Thyroid gland (tissue), 4 donors: ENCODE measurements at regions not wholly inside any gene's neighbourhood (a gene's known extent, or its start where the extent isn't known, plus 50 kb on each side); places are given as distances from the start of the nearest gene placed in this dataset.

Source experiments
- DNase-seq, 2 donors: peaks; one replicate each; pipeline ENCODE4 v3.0.0-alpha.2; 2019
- H3K27ac ChIP-seq, 3 donors: fragments of 200-600 bp; sonication (generic); 1 replicate in 2 of 3; 2 replicates in 1 of 3; pipeline ENCODE4 v1.5.1; 2016 to 2019; ENCODE audit warnings: mild to moderate bottlenecking in 1 of 3, moderate library complexity in 1 of 3
- H3K27me3 ChIP-seq: fragments of 200-600 bp; sonication (generic); one replicate; pipeline ENCODE4 v1.5.1; 2019
- H3K36me3 ChIP-seq, 2 donors: fragments of 200-600 bp; sonication (generic); one replicate each; pipeline ENCODE4 v1.5.1; 2016 to 2019
- H3K4me1 ChIP-seq, 2 donors: fragments of 200-600 bp; sonication (generic); one replicate each; pipeline ENCODE4 v1.5.1; 2017 to 2019
- H3K4me3 ChIP-seq, 3 donors: fragments of 200-600 bp; sonication (generic); replicated peaks in 1 of 3; 1 replicate in 2 of 3; 2 replicates in 1 of 3; pipeline ENCODE4 v1.5.1; 2016; ENCODE audit warnings: mild to moderate bottlenecking in 1 of 3
- H3K9me3 ChIP-seq: fragments of 200-600 bp; sonication (generic); one replicate; pipeline ENCODE4 v1.5.1; 2017
- CTCF ChIP-seq, 6 experiments: fragments of 200-600 bp in 3 of 6; fragments of 450-650 bp in 3 of 6; sonication (generic) in 3 of 6; IDR thresholded peaks; one replicate each; pipeline ENCODE4 v1.5.1; 2016 to 2019; ENCODE audit warnings: antibody characterized with exemption in 6 of 6, mild to moderate bottlenecking in 2 of 6, inconsistent platforms in 1 of 6, moderate library complexity in 1 of 6
- POLR2A ChIP-seq, 2 donors: fragments of 450-650 bp; IDR thresholded peaks; one replicate each; pipeline ENCODE4 v1.6.1; 2017; ENCODE audit warnings: antibody characterized with exemption in 2 of 2, mild to moderate bottlenecking in 2 of 2, moderate library complexity in 1 of 2
- WGBS, 2 donors: methylation state at CpG; one replicate each; pipeline ENCODE4 v1.1.5; 2017; 5-methylcytosine and 5-hydroxymethylcytosine counted together
- intact Hi-C: fragments of 100-400 bp; cut with DNase I; formaldehyde crosslinking; loops from one replicate; pipeline ENCODE4 v1.15.1; 2023

DNA sequence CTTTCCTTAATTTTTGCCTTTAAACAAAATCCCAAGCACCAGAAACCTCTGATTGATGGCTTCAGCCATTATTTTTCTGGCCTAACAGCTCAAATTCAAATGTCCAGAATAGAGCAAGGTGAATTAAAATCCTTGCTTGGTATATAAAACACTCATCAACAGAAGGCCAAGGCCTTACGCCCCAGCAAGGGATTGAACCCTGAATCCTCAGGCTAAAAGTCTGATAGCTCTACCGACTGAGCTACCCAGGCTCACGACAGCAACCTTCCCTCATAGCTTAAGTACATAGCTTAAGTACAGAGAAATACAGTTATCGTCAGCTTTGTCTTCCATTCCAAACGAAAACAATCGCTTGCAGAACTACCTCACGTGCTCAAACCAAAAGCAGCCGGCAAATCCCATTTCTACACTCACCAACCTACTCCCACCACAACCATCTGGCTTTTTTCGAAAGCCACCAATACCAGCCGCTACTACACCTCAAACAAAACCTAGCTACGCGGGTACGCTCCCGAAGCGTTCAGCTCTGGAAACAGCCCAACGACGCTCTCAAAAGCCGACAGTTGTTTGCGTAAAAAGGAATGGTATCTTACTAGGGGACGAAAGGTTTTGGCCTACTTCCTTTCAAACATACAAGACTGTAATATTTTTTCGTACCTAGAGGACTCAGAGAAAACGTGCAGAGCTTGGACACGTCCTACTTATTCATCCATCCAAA lies 167.5 kb downstream of the GPX5 start:
- H3K4me3 ChIP-seq, result no peak overlapping the region
- WGBS, 2 donors, result 13 to 22% methylated on average over 23 of the region's 23 CpGs
- H3K27ac ChIP-seq, result no peak overlapping the region
- no peaks in the 10 kb centered on the region for H3K27me3 ChIP-seq
- H3K36me3 ChIP-seq, result no peaks in the 10 kb centered on the region
- DNase-seq, result no peak
- H3K4me1 ChIP-seq, result no peaks in the 10 kb centered on the region
- no peak for TF ChIP-seq POLR2A (IDR thresholded peaks at IDR 0.05)
- TF ChIP-seq CTCF (IDR thresholded peaks at IDR 0.05), result no peak
- intact Hi-C loops, result no loop called here
- no peaks in the 10 kb centered on the region for H3K9me3 ChIP-seq

- Histone ChIP-seq H3K4me3 (no peak overlapping the region), H3K27ac (no peak overlapping the region), H3K27me3 (no peaks in the 10 kb centered on the region), H3K9me3 (no peaks in the 10 kb centered on the region), H3K4me1 (no peaks in the 10 kb centered on the region), H3K36me3 (no peaks in the 10 kb centered on the region)
- DNase-seq, result no peak
- intact Hi-C loops, result no loop called here
- 11% methylated on average over 26 of the region's 26 CpGs for WGBS, 2 donors
- no peak for TF ChIP-seq CTCF (IDR thresholded peaks at IDR 0.05)
- no peak for TF ChIP-seq POLR2A (IDR thresholded peaks at IDR 0.05)
These were observed 168.2 kb downstream of the GPX5 start for GRCh38 chr6:28693751-28694443.

DNA sequence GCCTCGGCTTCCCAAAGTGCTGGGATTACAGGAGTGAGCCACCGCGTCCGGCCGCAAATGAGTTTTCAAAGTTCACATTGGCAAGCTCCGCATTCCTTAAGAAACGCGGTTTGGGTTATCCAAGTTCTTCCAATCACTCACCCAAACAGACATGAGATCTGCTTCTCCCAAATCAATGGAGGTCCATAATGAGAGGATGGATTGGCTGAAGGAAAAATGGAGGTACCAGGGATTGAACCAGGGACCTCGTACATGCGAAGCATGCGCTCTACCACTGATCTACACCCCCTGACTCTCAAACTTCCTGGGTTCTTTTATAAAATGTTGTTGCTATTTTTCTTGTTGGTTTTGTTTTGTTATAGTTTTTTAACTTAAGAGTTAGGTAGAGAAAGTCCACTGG lies 170.0 kb downstream of the GPX5 start:
- Histone ChIP-seq H3K9me3 (no peaks in the 10 kb centered on the region), H3K27me3 (no peaks in the 10 kb centered on the region), H3K36me3 (no peaks in the 10 kb centered on the region), H3K4me3 (no peak overlapping the region), H3K4me1 (no peaks in the 10 kb centered on the region), H3K27ac (no peak overlapping the region)
- TF ChIP-seq POLR2A (IDR thresholded peaks at IDR 0.05) (no peak), CTCF (IDR thresholded peaks at IDR 0.05) (no peak)
- intact Hi-C loops, result no loop called here
- 14 to 47% methylated on average over 10 to 11 of the region's 11 CpGs for WGBS, 2 donors
- no peak for DNase-seq

- Histone ChIP-seq H3K36me3 (no peaks in the 10 kb centered on the region), H3K27me3 (no peaks in the 10 kb centered on the region)
These were observed 170.5 kb downstream of the GPX5 start for GRCh38 chr6:28696167-28696566.

More at GRCh38 chr6:28696167-28696566, 170.5 kb downstream of the GPX5 start:
- intact Hi-C loops, result no loop called here
- H3K4me3 ChIP-seq, result no peak overlapping the region
- H3K27ac ChIP-seq, result no peak overlapping the region
- 11 to 23% methylated on average over 14 of the region's 14 CpGs for WGBS, 2 donors
- DNase-seq, result no peak
- H3K9me3 ChIP-seq, result no peaks in the 10 kb centered on the region
- no peaks in the 10 kb centered on the region for H3K4me1 ChIP-seq
- no peak for TF ChIP-seq CTCF (IDR thresholded peaks at IDR 0.05)
- no peak for TF ChIP-seq POLR2A (IDR thresholded peaks at IDR 0.05)
